ENCODE measurements at regions not wholly inside any gene's neighbourhood (a gene's known extent, or its start where the extent isn't known, plus 50 kb on each side); places are given as distances from the start of the nearest gene placed in this dataset.

- CTCF ChIA-PET = no interaction called here
- TF ChIP-seq USF2 (IDR thresholded peaks at IDR 0.05; ENCODE audit: low read depth, low read length) = no peak
- TF ChIP-seq MXI1 (IDR thresholded peaks at IDR 0.05; ENCODE audit: borderline replicate concordance, low read depth, low read length) = no peak
- no peak for TF ChIP-seq FOS (IDR thresholded peaks at IDR 0.05; ENCODE audit: low read depth, low read length)
- no peak for TF ChIP-seq CHD1 (IDR thresholded peaks at IDR 0.05; ENCODE audit: low read depth, low read length)
- TF ChIP-seq BHLHE40 (IDR thresholded peaks at IDR 0.05; ENCODE audit: low read depth, low read length) = no peak
- no peak overlapping the region for H3K4me2 ChIP-seq (ENCODE audit: low read depth, low read length)
- H2BK120ac ChIP-seq (ENCODE audit: low read depth, low read length) = no peak overlapping the region
- no peak overlapping the region for H3K18ac ChIP-seq (ENCODE audit: low read depth, low read length)
- POLR2A ChIA-PET (ENCODE audit: unreplicated experiment) = no interaction called here
- in situ Hi-C loops (cut with MboI; ENCODE audit: low sequenced_read_pairs) = no loop called here
- no peak overlapping the region for H2BK20ac ChIP-seq (ENCODE audit: low read depth, low read length)
- no peaks in the 10 kb centered on the region for H3K27me3 ChIP-seq (ENCODE audit: control insufficient read depth, insufficient read depth, low read length)
- H4K91ac ChIP-seq (ENCODE audit: insufficient read depth, low read depth, low read length) = no peak overlapping the region
- no peak overlapping the region for H3K27ac ChIP-seq (ENCODE audit: insufficient read depth, low read length)
- ATAC-seq (ENCODE audit: low read depth) (no peak), DNase-seq (no peak)
- WGBS, 2 experiments (ENCODE audit: extremely low coverage in 2 of 2, insufficient read length in 1 of 2) = no CpG with 5 or more reads among the region's 1 CpG
- H4K5ac ChIP-seq (ENCODE audit: low read depth, low read length) = no peak overlapping the region
- H4K20me1 ChIP-seq (ENCODE audit: insufficient read depth, low read length) = no peaks in the 10 kb centered on the region
- H3K79me1 ChIP-seq (ENCODE audit: low read depth in 1 of 2, low read length in 2 of 2) = no peaks in the 10 kb centered on the region
- no peak overlapping the region for H3K56ac ChIP-seq (ENCODE audit: extremely low read depth, insufficient read depth, low read length)
- no peak overlapping the region for H2BK15ac ChIP-seq (ENCODE audit: low read depth, low read length)
- no peaks in the 10 kb centered on the region for H3K9me1 ChIP-seq (ENCODE audit: insufficient read depth, low read length)
- no peak overlapping the region for H2AK9ac ChIP-seq (replicated peaks; ENCODE audit: low read depth, low read length, poor library complexity)
- BruUV-seq (replicated peaks) = no TSS peak
- H2AK5ac ChIP-seq (ENCODE audit: low read depth, low read length) = no peak overlapping the region
- dilution Hi-C loops (cut with HindIII; ENCODE audit: low sequenced_read_pairs, unreplicated experiment) = no loop called here
- peaks cover 7% of the 10 kb centered on the region for H3K9me3 ChIP-seq (ENCODE audit: control insufficient read depth, insufficient read depth, low read length)
- no peak overlapping the region for H3K23ac ChIP-seq (ENCODE audit: low read depth, low read length)
- H4K8ac ChIP-seq (ENCODE audit: low read depth in 2 of 2, low read length in 2 of 2) = no peak overlapping the region
- H3K14ac ChIP-seq (replicated peaks; ENCODE audit: low read depth, low read length) = no peak overlapping the region
- intact Hi-C loops (cut with micrococcal nuclease) = no loop called here
- H3K4me3 ChIP-seq (ENCODE audit: insufficient read depth, low read depth, low read length) = no peak overlapping the region
- no peaks in the 10 kb centered on the region for H3K36me3 ChIP-seq (ENCODE audit: control insufficient read depth, insufficient read depth, low read length)
- no peak overlapping the region for H2BK5ac ChIP-seq (ENCODE audit: low read depth, low read length, poor library complexity, severe bottlenecking)
- no peak overlapping the region for H2AFZ ChIP-seq (replicated peaks; ENCODE audit: low read length, poor library complexity)
- no peak overlapping the region for H3K4ac ChIP-seq (ENCODE audit: low read depth, low read length)
- H3K4me1 ChIP-seq (ENCODE audit: control insufficient read depth, insufficient read depth, low read length) = no peaks in the 10 kb centered on the region
- no peak overlapping the region for H3K9ac ChIP-seq (ENCODE audit: low read depth, low read length)
Observed at GRCh38 chr7:123260428-123260960, 60.7 kb upstream of the SLC13A1 start.
